GM12892 (cell line): ENCODE measurements at regions not wholly inside any gene's neighbourhood (a gene's known extent, or its start where the extent isn't known, plus 50 kb on each side); places are given as distances from the start of the nearest gene placed in this dataset.

Source experiments
- POLR2A ChIP-seq: IDR thresholded peaks from 2 replicates; pipeline ENCODE4 v1.6.1; 2011; ENCODE audit warnings: low read depth, low read length, control low read depth
- POLR2AphosphoS5 ChIP-seq: IDR thresholded peaks from 2 replicates; pipeline ENCODE4 v1.6.1; 2011; ENCODE audit warnings: low read depth, low read length, control low read depth
- TAF1 ChIP-seq: IDR thresholded peaks from 2 replicates; pipeline ENCODE4 v1.6.1; 2011; ENCODE audit warnings: low read depth, mild to moderate bottlenecking, control low read depth, low read length, borderline replicate concordance

DNA sequence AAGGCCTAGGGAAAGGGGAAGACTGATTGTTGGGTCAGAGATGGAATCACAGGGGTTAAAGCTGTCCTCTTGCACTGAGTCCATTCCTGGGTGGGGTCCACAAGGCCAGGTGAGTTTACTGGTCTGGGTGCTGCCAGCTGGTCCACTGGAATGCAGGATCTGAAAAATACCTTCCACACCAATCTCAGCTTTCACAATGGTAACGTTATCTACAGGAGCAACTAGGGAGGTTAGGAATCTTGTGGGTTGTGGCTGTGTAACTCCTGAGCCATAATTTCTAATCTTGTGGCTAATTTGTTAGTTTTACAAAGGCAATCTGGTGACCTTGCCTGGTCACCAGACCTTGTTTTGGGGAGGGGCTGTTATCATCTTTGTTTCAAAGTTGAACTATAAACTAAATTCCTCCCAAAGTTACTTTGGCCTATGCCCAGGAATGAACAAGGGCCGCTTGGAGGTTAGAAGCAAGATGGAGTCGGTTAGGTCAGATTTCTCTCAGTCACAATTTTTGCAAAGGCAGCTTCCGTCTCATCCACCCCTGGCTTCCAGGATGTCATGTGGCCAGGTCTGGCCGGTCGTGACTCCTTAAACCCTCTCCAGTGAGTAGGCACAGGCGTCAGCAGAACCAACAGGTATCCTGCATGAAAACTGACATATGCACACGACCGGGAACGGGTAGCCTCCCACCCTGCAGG lies 123.3 kb upstream of the SH3BP4 start:
- TF ChIP-seq POLR2A: no peak
- TF ChIP-seq POLR2AphosphoS5: no peak
- TF ChIP-seq TAF1: no peak
